Parathyroid adenoma (tissue), 2 donors: ENCODE measurements at regions not wholly inside any gene's neighbourhood (a gene's known extent, or its start where the extent isn't known, plus 50 kb on each side); places are given as distances from the start of the nearest gene placed in this dataset.

Experiments used
- H2AFZ ChIP-seq: fragments of 300-600 bp; sonication (generic); one replicate; pipeline ENCODE4 v1.7.0; 2017; ENCODE audit warnings: antibody characterized with exemption, mild to moderate bottlenecking
- H3K27ac ChIP-seq: fragments of 300-600 bp; sonication (generic); one replicate; pipeline ENCODE4 v1.7.0; 2017
- H3K27me3 ChIP-seq: fragments of 300-600 bp; sonication (generic); one replicate; pipeline ENCODE4 v1.7.0; 2017; ENCODE audit warnings: low read length; ENCODE audit not compliant: control insufficient read depth, insufficient read depth
- H3K36me3 ChIP-seq: fragments of 300-600 bp; sonication (generic); one replicate; pipeline ENCODE4 v1.7.0; 2017; ENCODE audit warnings: low read length; ENCODE audit not compliant: control insufficient read depth, insufficient read depth
- H3K4me1 ChIP-seq: fragments of 300-600 bp; sonication (generic); one replicate; pipeline ENCODE4 v1.7.0; 2017; ENCODE audit warnings: control low read depth
- H3K4me2 ChIP-seq: fragments of 300-600 bp; sonication (generic); one replicate; pipeline ENCODE4 v1.7.0; 2017; ENCODE audit warnings: low read length
- H3K4me3 ChIP-seq: fragments of 300-600 bp; sonication (generic); one replicate; pipeline ENCODE4 v1.7.0; 2017; ENCODE audit warnings: low read depth, low read length
- H3K79me2 ChIP-seq: fragments of 300-600 bp; sonication (generic); one replicate; pipeline ENCODE4 v1.7.0; 2017; ENCODE audit warnings: control low read depth
- H3K9ac ChIP-seq: fragments of 300-600 bp; sonication (generic); one replicate; pipeline ENCODE4 v1.7.0; 2017; ENCODE audit warnings: mild to moderate bottlenecking
- H3K9me3 ChIP-seq: fragments of 300-600 bp; sonication (generic); one replicate; pipeline ENCODE4 v1.7.0; 2017; ENCODE audit warnings: low read length; ENCODE audit not compliant: control insufficient read depth
- TF ChIP-seq, protein P1 (sequence below): fragments of 300-600 bp; sonication (generic); IDR thresholded peaks from one replicate; pipeline ENCODE4 v1.7.0; 2017; ENCODE audit warnings: antibody characterized with exemption, mild to moderate bottlenecking
- donor health status: primary hyperparathyroidism.

DNA sequence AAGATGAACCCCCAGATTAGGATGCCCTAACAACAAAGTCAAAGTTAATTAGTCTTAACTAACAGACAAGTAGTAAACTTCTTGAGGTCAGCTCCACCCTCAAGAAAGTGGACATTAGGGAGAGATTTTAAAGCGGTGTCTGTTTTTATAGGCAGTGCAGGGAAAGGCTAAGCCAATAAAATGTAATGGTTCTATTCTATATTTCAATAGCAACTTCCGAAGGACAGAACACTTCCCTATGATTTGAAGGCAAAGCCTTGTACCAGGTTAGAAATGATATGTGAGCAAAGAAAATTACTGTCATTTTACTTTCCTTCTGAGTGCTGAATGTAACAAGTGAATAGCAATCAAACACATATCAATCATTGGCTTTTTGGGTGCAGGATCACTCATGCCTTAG, 455.2 kb downstream of the ISL1 start:
- Histone ChIP-seq H3K79me2 (no peaks in the 10 kb centered on the region), H3K27ac (no peak overlapping the region), H3K27me3 (no peaks in the 10 kb centered on the region), H3K4me3 (no peak overlapping the region), H3K4me1 (no peaks in the 10 kb centered on the region), H3K36me3 (no peaks in the 10 kb centered on the region), H2AFZ (no peak overlapping the region), H3K9ac (no peak overlapping the region), H3K9me3 (no peaks in the 10 kb centered on the region), H3K4me2 (no peak overlapping the region)
- TF ChIP-seq, protein P1, sequence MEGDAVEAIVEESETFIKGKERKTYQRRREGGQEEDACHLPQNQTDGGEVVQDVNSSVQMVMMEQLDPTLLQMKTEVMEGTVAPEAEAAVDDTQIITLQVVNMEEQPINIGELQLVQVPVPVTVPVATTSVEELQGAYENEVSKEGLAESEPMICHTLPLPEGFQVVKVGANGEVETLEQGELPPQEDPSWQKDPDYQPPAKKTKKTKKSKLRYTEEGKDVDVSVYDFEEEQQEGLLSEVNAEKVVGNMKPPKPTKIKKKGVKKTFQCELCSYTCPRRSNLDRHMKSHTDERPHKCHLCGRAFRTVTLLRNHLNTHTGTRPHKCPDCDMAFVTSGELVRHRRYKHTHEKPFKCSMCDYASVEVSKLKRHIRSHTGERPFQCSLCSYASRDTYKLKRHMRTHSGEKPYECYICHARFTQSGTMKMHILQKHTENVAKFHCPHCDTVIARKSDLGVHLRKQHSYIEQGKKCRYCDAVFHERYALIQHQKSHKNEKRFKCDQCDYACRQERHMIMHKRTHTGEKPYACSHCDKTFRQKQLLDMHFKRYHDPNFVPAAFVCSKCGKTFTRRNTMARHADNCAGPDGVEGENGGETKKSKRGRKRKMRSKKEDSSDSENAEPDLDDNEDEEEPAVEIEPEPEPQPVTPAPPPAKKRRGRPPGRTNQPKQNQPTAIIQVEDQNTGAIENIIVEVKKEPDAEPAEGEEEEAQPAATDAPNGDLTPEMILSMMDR, result no peak

DNA sequence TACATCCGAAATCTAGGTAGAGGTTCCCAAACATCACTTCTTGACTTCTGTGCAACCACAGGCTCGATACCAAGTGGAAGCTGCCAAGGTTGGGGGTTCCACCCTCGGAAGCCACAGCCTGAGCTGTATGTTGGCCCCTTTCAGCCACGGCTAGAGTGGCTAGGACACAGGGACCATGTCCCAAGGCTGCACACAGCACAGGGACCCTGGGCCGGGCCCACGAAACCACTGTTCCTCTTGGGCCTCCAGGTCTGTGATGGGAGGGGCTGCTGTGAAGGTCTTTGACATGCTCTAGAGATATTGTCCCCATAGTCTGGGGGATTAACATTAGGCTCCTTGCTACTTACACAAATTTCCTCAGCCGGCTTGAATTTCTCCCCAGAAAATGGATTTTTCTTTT, 460.6 kb downstream of the ISL1 start:
- H3K36me3 ChIP-seq, result no peaks in the 10 kb centered on the region
- TF ChIP-seq, protein P1, result no peak

DNA sequence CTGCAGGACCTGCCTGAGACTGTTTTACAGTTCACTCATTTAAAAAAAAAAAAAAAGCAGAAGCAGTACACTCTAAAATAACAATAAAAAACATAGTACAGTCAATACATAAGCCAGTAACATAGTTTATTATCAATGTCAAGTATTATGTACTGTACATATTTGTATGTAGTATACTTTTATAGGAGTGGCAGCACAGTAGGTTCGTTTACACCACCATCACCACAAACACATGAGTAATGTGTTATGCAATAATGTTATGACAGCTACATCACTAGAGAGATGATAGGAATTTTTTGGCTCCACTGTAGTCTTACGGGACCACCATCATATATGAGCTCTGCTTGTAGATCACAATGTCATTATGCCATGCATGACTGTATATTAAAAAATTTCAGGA, 462.8 kb downstream of the ISL1 start:
- Histone ChIP-seq H3K9me3 (no peaks in the 10 kb centered on the region), H3K79me2 (no peaks in the 10 kb centered on the region), H3K27me3 (no peaks in the 10 kb centered on the region), H3K4me3 (no peak overlapping the region), H3K36me3 (no peaks in the 10 kb centered on the region), H3K4me2 (no peak overlapping the region), H3K9ac (no peak overlapping the region), H2AFZ (no peak overlapping the region), H3K27ac (no peak overlapping the region), H3K4me1 (no peaks in the 10 kb centered on the region)
- TF ChIP-seq, protein P1, result no peak

More for the DNA sequence above, 460.6 kb downstream of the ISL1 start:
- no peak overlapping the region for H2AFZ ChIP-seq
- H3K4me3 ChIP-seq, result no peak overlapping the region
- H3K4me2 ChIP-seq, result no peak overlapping the region
- no peak overlapping the region for H3K9ac ChIP-seq
- no peaks in the 10 kb centered on the region for H3K4me1 ChIP-seq
- no peaks in the 10 kb centered on the region for H3K27me3 ChIP-seq
- no peaks in the 10 kb centered on the region for H3K79me2 ChIP-seq
- no peak overlapping the region for H3K27ac ChIP-seq
- no peaks in the 10 kb centered on the region for H3K9me3 ChIP-seq

DNA sequence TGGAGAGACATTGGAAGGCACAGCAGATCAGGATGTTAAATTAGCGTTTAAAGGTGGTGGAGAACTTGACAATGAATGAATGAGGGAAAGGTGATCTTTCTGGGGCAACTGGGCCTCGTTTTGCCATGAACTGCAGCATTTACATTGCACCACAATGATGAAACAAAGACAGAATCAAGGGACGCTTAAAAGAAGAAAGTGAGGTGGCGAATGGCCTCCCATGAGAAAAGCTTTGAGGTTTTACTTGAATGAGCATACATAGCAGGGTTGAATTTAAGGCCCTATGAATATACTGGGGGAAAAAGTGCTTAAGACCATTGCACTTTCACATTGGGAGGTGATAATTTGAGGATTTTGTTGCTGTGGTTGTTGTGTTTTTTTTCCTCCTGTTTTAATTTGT, 476.4 kb downstream of the ISL1 start:
- Histone ChIP-seq H3K27me3 (no peaks in the 10 kb centered on the region), H3K4me1 (no peaks in the 10 kb centered on the region), H2AFZ (no peak overlapping the region), H3K9ac (no peak overlapping the region), H3K27ac (no peak overlapping the region), H3K79me2 (no peaks in the 10 kb centered on the region), H3K9me3 (no peaks in the 10 kb centered on the region), H3K4me2 (no peak overlapping the region), H3K36me3 (no peaks in the 10 kb centered on the region), H3K4me3 (no peak overlapping the region)
- TF ChIP-seq, protein P1, result no peak

GRCh38 chr5:51860532-51861018, 477.3 kb downstream of the ISL1 start:
- Histone ChIP-seq H3K79me2 (no peaks in the 10 kb centered on the region), H3K27ac (no peak overlapping the region), H3K4me2 (no peak overlapping the region), H3K27me3 (no peaks in the 10 kb centered on the region), H3K4me3 (no peak overlapping the region), H3K9me3 (no peaks in the 10 kb centered on the region), H2AFZ (no peak overlapping the region), H3K36me3 (no peaks in the 10 kb centered on the region), H3K4me1 (no peaks in the 10 kb centered on the region), H3K9ac (no peak overlapping the region)
- TF ChIP-seq, protein P1, result no peak
